HCT116 (cell line): ENCODE measurements at regions not wholly inside any gene's neighbourhood (a gene's known extent, or its start where the extent isn't known, plus 50 kb on each side); places are given as distances from the start of the nearest gene placed in this dataset.

Experiments used
- ATAC-seq: fragments of 200-7000 bp; cut with Tn5 transposase; 2 replicates; pipeline ENCODE4 v1.9.1; 2020; ENCODE audit warnings: mild to moderate bottlenecking, moderate library complexity
- BruUV-seq: library from RNA; stranded (reverse); fragments of 400-500 nt; replicated peaks from 2 replicates; lab custom pipeline; 2021; lab: Mats Ljungman, UMichigan
- CTCF ChIA-PET: fragments of 300-600 bp; sonication (Branson Sonifier 250); formaldehyde crosslinking; loops from one replicate; lab custom pipeline; 2021; ENCODE audit warnings: antibody characterized with exemption; lab: Charles Lee
- POLR2A ChIA-PET: fragments of 300-600, 350-600 bp; sonication (Branson Sonifier 250); formaldehyde crosslinking; loops from one replicate; lab custom pipeline; 2021; ENCODE audit warnings: antibody characterized with exemption; lab: Charles Lee
- RAD21 ChIA-PET, 2 experiments: fragments of 300-600 bp; sonication (Branson Sonifier 250); formaldehyde crosslinking; loops; one replicate each; lab custom pipeline; 2023; ENCODE audit warnings: low total read pairs in 2 of 2; ENCODE audit not compliant: uncharacterized antibody in 2 of 2, unreplicated experiment in 2 of 2, low non-redundant PET in 1 of 2; lab: Charles Lee
- DNase-seq: peaks from one replicate; pipeline ENCODE4 v3.0.0-alpha.2; 2010; ENCODE audit warnings: low read depth, low spot score
- H2AFZ ChIP-seq: fragments of 200-600 bp; shearing (Covaris generic), sonication (generic); 2 replicates; pipeline ENCODE4 v1.6.1; 2017; ENCODE audit warnings: low read depth, mixed run types, mixed read lengths, antibody characterized with exemption, low read length; ENCODE audit not compliant: poor library complexity, severe bottlenecking
- H3K27ac ChIP-seq: 2 replicates; pipeline ENCODE4 v1.5.1; 2012; ENCODE audit warnings: low read depth, low read length
- H3K27me3 ChIP-seq: fragments of 200-600 bp; sonication (generic); 2 replicates; pipeline ENCODE4 v1.6.1; 2016; ENCODE audit warnings: mixed run types, low read length, mixed read lengths; ENCODE audit not compliant: insufficient read depth
- H3K36me3 ChIP-seq, 2 experiments: fragments of 200-500 bp in 1 of 2; fragments of 200-600 bp in 1 of 2; sonication (Bioruptor generic) in 1 of 2; sonication (generic) in 1 of 2; 2 replicates each; pipeline versions ENCODE4 v1.5.1 to v1.6.1; 2014 to 2016; ENCODE audit warnings: low read length in 2 of 2, inconsistent platforms in 1 of 2, mixed read lengths in 1 of 2, mixed run types in 1 of 2; ENCODE audit not compliant: insufficient read depth in 2 of 2, control insufficient read depth in 1 of 2
- H3K4me1 ChIP-seq, 2 experiments: fragments of 200-600 bp in 1 of 2; sonication (generic) in 1 of 2; 2 replicates each; pipeline versions ENCODE4 v1.5.1 to v1.6.1; 2012 to 2017; ENCODE audit warnings: low read length in 2 of 2, inconsistent platforms in 1 of 2, mild to moderate bottlenecking in 1 of 2, mixed read lengths in 1 of 2, mixed run types in 1 of 2, moderate library complexity in 1 of 2; ENCODE audit not compliant: insufficient read depth in 2 of 2, control insufficient read depth in 1 of 2
- H3K4me2 ChIP-seq: fragments of 200-600 bp; sonication (generic); 2 replicates; pipeline ENCODE4 v1.6.1; 2017; ENCODE audit warnings: mixed run types, low read length, mixed read lengths
- H3K4me3 ChIP-seq, 2 experiments: fragments of 200-600 bp in 1 of 2; sonication (generic) in 1 of 2; replicated peaks in 1 of 2; 2 replicates each; pipeline ENCODE4 v1.5.1; 2011 to 2016; ENCODE audit warnings: low read length in 2 of 2, control low read depth in 1 of 2, low read depth in 1 of 2, mild to moderate bottlenecking in 1 of 2, mixed read lengths in 1 of 2, mixed run types in 1 of 2
- H3K79me2 ChIP-seq: fragments of 200-600 bp; sonication (generic); 2 replicates; pipeline ENCODE4 v1.6.1; 2017; ENCODE audit warnings: mild to moderate bottlenecking, mixed run types, low read length, moderate library complexity, mixed read lengths; ENCODE audit not compliant: insufficient read depth
- H3K9ac ChIP-seq: fragments of 200-600 bp; sonication (generic); 2 replicates; pipeline ENCODE4 v1.6.1; 2016; ENCODE audit warnings: low read length, mixed read lengths
- H3K9me2 ChIP-seq: fragments of 200-600 bp; sonication (generic), shearing (Covaris generic); 2 replicates; pipeline ENCODE4 v1.6.1; 2017; ENCODE audit warnings: mixed run types, mild to moderate bottlenecking, moderate library complexity; ENCODE audit not compliant: insufficient read depth
- H3K9me3 ChIP-seq, 2 experiments: fragments of 200-500 bp in 1 of 2; fragments of 200-600 bp in 1 of 2; sonication (Bioruptor generic) in 1 of 2; sonication (generic) in 1 of 2; 2 replicates each; pipeline ENCODE4 v1.6.1; 2014 to 2017; ENCODE audit warnings: low read length in 2 of 2, mixed read lengths in 2 of 2, inconsistent platforms in 1 of 2, low read depth in 1 of 2, mild to moderate bottlenecking in 1 of 2, mixed run types in 1 of 2, moderate library complexity in 1 of 2; ENCODE audit not compliant: control insufficient read depth in 1 of 2, insufficient read depth in 1 of 2
- H4K20me1 ChIP-seq: fragments of 200-600 bp; sonication (generic), shearing (Covaris generic); 2 replicates; pipeline ENCODE4 v1.6.1; 2017; ENCODE audit warnings: mixed run types, mild to moderate bottlenecking, moderate library complexity; ENCODE audit not compliant: insufficient read depth
- CEBPB ChIP-seq: IDR thresholded peaks from 2 replicates; pipeline ENCODE4 v1.6.1; 2012; ENCODE audit warnings: low read depth
- CTCF ChIP-seq, 3 experiments: fragments of 200-600 bp in 1 of 3; sonication (generic) in 1 of 3; IDR thresholded peaks in 2 of 3; conservative IDR thresholded peaks in 1 of 3; 2 replicates each; pipeline ENCODE4 v1.5.1; 2012 to 2017; ENCODE audit warnings: low read depth in 2 of 3, low read length in 2 of 3, antibody characterized with exemption in 1 of 3, borderline replicate concordance in 1 of 3, control low read depth in 1 of 3, mild to moderate bottlenecking in 1 of 3, mixed read lengths in 1 of 3, mixed run types in 1 of 3, moderate library complexity in 1 of 3; ENCODE audit not compliant: insufficient read depth in 1 of 3
- EGR1 ChIP-seq: IDR thresholded peaks from 2 replicates; pipeline ENCODE4 v1.6.1; 2012; ENCODE audit warnings: low read depth
- ELF1 ChIP-seq: IDR thresholded peaks from 2 replicates; pipeline ENCODE4 v1.6.1; 2012; ENCODE audit warnings: low read depth, borderline replicate concordance
- EZH2 ChIP-seq: fragments of 200-600 bp; sonication (generic); IDR thresholded peaks from 2 replicates; pipeline ENCODE4 v1.6.1; 2017; ENCODE audit warnings: antibody characterized with exemption, mixed run types
- EZH2phosphoT487 ChIP-seq: fragments of 200-600 bp; IDR thresholded peaks from 2 replicates; pipeline ENCODE4 v1.6.1; 2018; ENCODE audit warnings: antibody characterized with exemption, borderline replicate concordance
- FOSL1 ChIP-seq: IDR thresholded peaks from 2 replicates; pipeline ENCODE4 v1.6.1; 2012; ENCODE audit warnings: low read depth
- JUND ChIP-seq: IDR thresholded peaks from 2 replicates; pipeline ENCODE4 v1.6.1; 2012
- MAX ChIP-seq: IDR thresholded peaks from 2 replicates; pipeline ENCODE4 v1.6.1; 2012
- POLR2AphosphoS5 ChIP-seq: IDR thresholded peaks from 2 replicates; pipeline ENCODE4 v1.6.1; 2011; ENCODE audit warnings: mild to moderate bottlenecking, low read depth, low read length, moderate library complexity
- RAD21 ChIP-seq: IDR thresholded peaks from 2 replicates; pipeline ENCODE4 v1.6.1; 2012; ENCODE audit warnings: low read depth, mild to moderate bottlenecking
- SIN3A ChIP-seq: IDR thresholded peaks from 2 replicates; pipeline ENCODE4 v1.6.1; 2012; ENCODE audit warnings: low read depth
- SRF ChIP-seq: IDR thresholded peaks from 2 replicates; pipeline ENCODE4 v1.6.1; 2012; ENCODE audit warnings: low read depth
- TCF7L2 ChIP-seq: IDR thresholded peaks from 2 replicates; pipeline ENCODE4 v1.7.0; 2011; ENCODE audit warnings: borderline replicate concordance, inconsistent platforms; ENCODE audit not compliant: insufficient read depth, insufficient read length; ENCODE audit errors: extremely low read depth
- YY1 ChIP-seq: IDR thresholded peaks from 2 replicates; pipeline ENCODE4 v1.6.1; 2011; ENCODE audit warnings: low read length, low read depth, moderate library complexity, mild to moderate bottlenecking; ENCODE audit not compliant: insufficient replicate concordance; ENCODE audit errors: extremely low read depth
- ZBTB33 ChIP-seq: IDR thresholded peaks from 2 replicates; pipeline ENCODE4 v1.6.1; 2011; ENCODE audit warnings: mild to moderate bottlenecking, low read length, moderate library complexity; ENCODE audit not compliant: insufficient replicate concordance; ENCODE audit errors: extremely low read depth
- ZFX ChIP-seq: fragments of 450-650 bp; IDR thresholded peaks from 2 replicates; pipeline ENCODE4 v1.6.1; 2017
- ZNF274 ChIP-seq: fragments of 200-500 bp; sonication (Bioruptor generic); IDR thresholded peaks from 2 replicates; pipeline ENCODE4 v1.6.1; 2014; ENCODE audit warnings: mild to moderate bottlenecking, low read depth, low read length, inconsistent platforms
- intact Hi-C: fragments of 100-400 bp; cut with micrococcal nuclease; formaldehyde crosslinking; loops from 2 replicates; pipeline ENCODE4 v1.10.0; 2022
- TF ChIP-seq, protein P1 (sequence below): IDR thresholded peaks from 2 replicates; pipeline ENCODE4 v1.6.1; 2012; ENCODE audit warnings: low read depth

DNA sequence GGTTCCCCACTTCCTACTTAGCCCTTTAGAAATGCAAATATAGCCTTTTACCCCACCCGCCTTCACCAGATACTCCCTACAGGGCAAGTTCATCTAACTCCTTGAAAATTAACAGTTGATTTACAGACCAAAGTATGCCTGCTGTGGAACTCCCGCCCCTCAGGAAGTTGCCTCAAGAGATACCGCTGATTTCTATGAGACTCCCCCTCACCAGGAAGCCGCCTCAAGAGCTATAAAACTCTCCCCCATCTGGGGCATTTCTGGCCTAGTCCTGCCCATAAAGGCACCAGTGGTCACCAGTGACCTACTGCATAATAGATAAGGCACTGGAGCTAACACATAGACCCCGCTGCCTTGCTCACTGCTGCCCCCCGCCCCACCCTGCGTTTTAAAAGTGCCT lies 201.7 kb upstream of the UBL3 start:
- no peak overlapping the region for H2AFZ ChIP-seq
- H3K9me3 ChIP-seq, result no peaks in the 10 kb centered on the region
- RAD21 ChIA-PET, result no interaction called here
- no peak overlapping the region for H3K4me3 ChIP-seq
- H3K4me2 ChIP-seq, result no peak overlapping the region
- POLR2A ChIA-PET, result no interaction called here
- CTCF ChIA-PET, result no interaction called here
- intact Hi-C loops, result no loop called here
- H3K9me2 ChIP-seq, result no peaks in the 10 kb centered on the region
- no peaks in the 10 kb centered on the region for H3K36me3 ChIP-seq
- no peak overlapping the region for H3K27ac ChIP-seq
- H3K27me3 ChIP-seq, result no peaks in the 10 kb centered on the region
- DNase-seq (no peak), ATAC-seq (no peak)
- no peaks in the 10 kb centered on the region for H3K79me2 ChIP-seq
- TF ChIP-seq ZBTB33 (no peak), SIN3A (no peak), EGR1 (no peak), ZFX (no peak), POLR2AphosphoS5 (no peak), MAX (no peak), TCF7L2 (no peak), EZH2 (no peak), CTCF (IDR thresholded peaks at IDR 0.05 in 2 of 3, conservative IDR thresholded peaks at IDR 0.05 in 1 of 3; ENCODE audit: borderline replicate concordance in 1 of 3, insufficient read depth in 1 of 3, low read depth in 2 of 3, low read length in 2 of 3) (no peak), RAD21 (no peak), JUND (no peak), ELF1 (no peak), FOSL1 (no peak), ZNF274 (no peak), SRF (no peak), CEBPB (no peak), YY1 (no peak), EZH2phosphoT487 (no peak)
- TF ChIP-seq, protein P1, sequence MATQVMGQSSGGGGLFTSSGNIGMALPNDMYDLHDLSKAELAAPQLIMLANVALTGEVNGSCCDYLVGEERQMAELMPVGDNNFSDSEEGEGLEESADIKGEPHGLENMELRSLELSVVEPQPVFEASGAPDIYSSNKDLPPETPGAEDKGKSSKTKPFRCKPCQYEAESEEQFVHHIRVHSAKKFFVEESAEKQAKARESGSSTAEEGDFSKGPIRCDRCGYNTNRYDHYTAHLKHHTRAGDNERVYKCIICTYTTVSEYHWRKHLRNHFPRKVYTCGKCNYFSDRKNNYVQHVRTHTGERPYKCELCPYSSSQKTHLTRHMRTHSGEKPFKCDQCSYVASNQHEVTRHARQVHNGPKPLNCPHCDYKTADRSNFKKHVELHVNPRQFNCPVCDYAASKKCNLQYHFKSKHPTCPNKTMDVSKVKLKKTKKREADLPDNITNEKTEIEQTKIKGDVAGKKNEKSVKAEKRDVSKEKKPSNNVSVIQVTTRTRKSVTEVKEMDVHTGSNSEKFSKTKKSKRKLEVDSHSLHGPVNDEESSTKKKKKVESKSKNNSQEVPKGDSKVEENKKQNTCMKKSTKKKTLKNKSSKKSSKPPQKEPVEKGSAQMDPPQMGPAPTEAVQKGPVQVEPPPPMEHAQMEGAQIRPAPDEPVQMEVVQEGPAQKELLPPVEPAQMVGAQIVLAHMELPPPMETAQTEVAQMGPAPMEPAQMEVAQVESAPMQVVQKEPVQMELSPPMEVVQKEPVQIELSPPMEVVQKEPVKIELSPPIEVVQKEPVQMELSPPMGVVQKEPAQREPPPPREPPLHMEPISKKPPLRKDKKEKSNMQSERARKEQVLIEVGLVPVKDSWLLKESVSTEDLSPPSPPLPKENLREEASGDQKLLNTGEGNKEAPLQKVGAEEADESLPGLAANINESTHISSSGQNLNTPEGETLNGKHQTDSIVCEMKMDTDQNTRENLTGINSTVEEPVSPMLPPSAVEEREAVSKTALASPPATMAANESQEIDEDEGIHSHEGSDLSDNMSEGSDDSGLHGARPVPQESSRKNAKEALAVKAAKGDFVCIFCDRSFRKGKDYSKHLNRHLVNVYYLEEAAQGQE, result no peak
- TF ChIP-seq, all 23 proteins: peak for 0
- Histone ChIP-seq H3K9ac (no peak overlapping the region), H4K20me1 (no peaks in the 10 kb centered on the region), H3K4me1 (no peaks in the 10 kb centered on the region)
- no TSS peak for BruUV-seq
